ENCODE measurements at regions not wholly inside any gene's neighbourhood (a gene's known extent, or its start where the extent isn't known, plus 50 kb on each side); places are given as distances from the start of the nearest gene placed in this dataset.

DNA sequence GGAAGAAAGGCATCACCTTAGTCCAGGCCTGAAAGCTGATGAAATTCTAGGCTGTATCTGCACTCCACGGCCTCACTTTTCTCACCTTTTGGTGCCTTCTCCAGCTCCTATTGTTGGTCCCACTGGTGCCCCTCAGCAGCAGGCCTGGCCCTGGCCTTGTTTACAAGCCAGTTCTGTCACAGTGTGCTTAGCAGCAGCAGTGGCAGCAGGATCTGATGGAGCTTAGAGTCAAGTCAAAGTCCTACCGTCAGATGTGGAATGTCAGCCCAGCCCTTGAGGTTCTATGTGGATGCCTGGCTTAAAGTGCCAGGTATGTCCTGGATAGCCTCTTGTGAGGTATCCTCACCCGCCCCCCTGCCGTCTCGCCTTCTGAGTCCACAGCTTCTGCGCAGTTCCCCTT, 281.3 kb downstream of the SUCLG1 start:
- ChIA-PET CTCF (interaction anchor here (1.2 kb wide), 1 partner anchor 31 kb away, joined by 3 read pairs; no protein-coding TSS in a partner anchor), POLR2A (no interaction called here)
- TF ChIP-seq, protein P1, sequence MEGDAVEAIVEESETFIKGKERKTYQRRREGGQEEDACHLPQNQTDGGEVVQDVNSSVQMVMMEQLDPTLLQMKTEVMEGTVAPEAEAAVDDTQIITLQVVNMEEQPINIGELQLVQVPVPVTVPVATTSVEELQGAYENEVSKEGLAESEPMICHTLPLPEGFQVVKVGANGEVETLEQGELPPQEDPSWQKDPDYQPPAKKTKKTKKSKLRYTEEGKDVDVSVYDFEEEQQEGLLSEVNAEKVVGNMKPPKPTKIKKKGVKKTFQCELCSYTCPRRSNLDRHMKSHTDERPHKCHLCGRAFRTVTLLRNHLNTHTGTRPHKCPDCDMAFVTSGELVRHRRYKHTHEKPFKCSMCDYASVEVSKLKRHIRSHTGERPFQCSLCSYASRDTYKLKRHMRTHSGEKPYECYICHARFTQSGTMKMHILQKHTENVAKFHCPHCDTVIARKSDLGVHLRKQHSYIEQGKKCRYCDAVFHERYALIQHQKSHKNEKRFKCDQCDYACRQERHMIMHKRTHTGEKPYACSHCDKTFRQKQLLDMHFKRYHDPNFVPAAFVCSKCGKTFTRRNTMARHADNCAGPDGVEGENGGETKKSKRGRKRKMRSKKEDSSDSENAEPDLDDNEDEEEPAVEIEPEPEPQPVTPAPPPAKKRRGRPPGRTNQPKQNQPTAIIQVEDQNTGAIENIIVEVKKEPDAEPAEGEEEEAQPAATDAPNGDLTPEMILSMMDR (IDR thresholded peaks at IDR 0.05) = no peak
- H3K9me3 ChIP-seq (ENCODE audit: control insufficient read depth in 1 of 2, insufficient read depth in 1 of 2, low read length in 2 of 2) = no peaks in the 10 kb centered on the region
- no peak for DNase-seq
- no peak overlapping the region for H3K4me3 ChIP-seq (ENCODE audit: low read length)
- H3K27ac ChIP-seq (ENCODE audit: low read depth in 1 of 2, low read length in 2 of 2) = no peak overlapping the region
- intact Hi-C loops (cut with DNase I, micrococcal nuclease) = no loop called here
- H3K27me3 ChIP-seq (ENCODE audit: control insufficient read depth in 1 of 2, insufficient read depth in 2 of 2, low read length in 2 of 2) = no peaks in the 10 kb centered on the region
- no peak overlapping the region for H3K4me3 Mint-ChIP-seq
- no peaks in the 10 kb centered on the region for H3K9me3 Mint-ChIP-seq
- H3K4me1 Mint-ChIP-seq (ENCODE audit: low read depth) = no peaks in the 10 kb centered on the region
- no peak overlapping the region for H3K27ac Mint-ChIP-seq
- H3K4me1 ChIP-seq (ENCODE audit: insufficient read depth, low read length) = no peaks in the 10 kb centered on the region
- H3K36me3 Mint-ChIP-seq (ENCODE audit: low read depth) = no peaks in the 10 kb centered on the region
- no peaks in the 10 kb centered on the region for H3K36me3 ChIP-seq (ENCODE audit: insufficient read depth, low read length)
- peaks cover 12% of the 10 kb centered on the region for H3K27me3 Mint-ChIP-seq
- no peak for ATAC-seq (ENCODE audit: poor library complexity)

DNA sequence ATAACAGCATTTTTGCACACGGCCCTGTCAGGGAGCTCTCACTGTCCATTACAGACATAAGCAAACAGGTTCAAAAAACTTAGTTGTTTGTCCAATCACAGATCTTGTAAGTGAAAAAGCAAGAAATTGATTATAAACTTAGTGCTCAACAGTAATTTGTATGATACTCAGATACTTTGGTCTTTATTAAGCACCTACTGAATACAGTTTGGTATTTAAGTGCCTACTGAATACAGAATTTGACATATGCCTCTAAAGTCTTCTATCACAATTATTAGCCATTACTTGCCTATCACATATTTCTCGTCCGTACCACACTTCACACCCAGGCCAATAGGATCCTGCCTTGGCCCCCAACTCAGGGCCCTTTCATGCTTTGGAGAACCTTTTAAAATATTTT, 283.1 kb downstream of the SUCLG1 start:
- Histone ChIP-seq H3K9me3 (ENCODE audit: control insufficient read depth in 1 of 2, insufficient read depth in 1 of 2, low read length in 2 of 2) (no peaks in the 10 kb centered on the region), H3K36me3 (ENCODE audit: insufficient read depth, low read length) (no peaks in the 10 kb centered on the region), H3K4me3 (ENCODE audit: low read length) (no peak overlapping the region), H3K27me3 (ENCODE audit: control insufficient read depth in 1 of 2, insufficient read depth in 2 of 2, low read length in 2 of 2) (peaks cover 3 to 5% of the 10 kb centered on the region in 2 experiments), H3K27ac (ENCODE audit: low read depth in 1 of 2, low read length in 2 of 2) (no peak overlapping the region), H3K4me1 (ENCODE audit: insufficient read depth, low read length) (no peaks in the 10 kb centered on the region)
- CTCF ChIA-PET = no interaction called here
- ATAC-seq (ENCODE audit: poor library complexity) = no peak
- Mint-ChIP-seq H3K4me1 (ENCODE audit: low read depth) (no peaks in the 10 kb centered on the region), H3K4me3 (no peak overlapping the region), H3K36me3 (ENCODE audit: low read depth) (no peaks in the 10 kb centered on the region), H3K27me3 (peaks cover 19% of the 10 kb centered on the region), H3K9me3 (no peaks in the 10 kb centered on the region), H3K27ac (no peak overlapping the region)
- POLR2A ChIA-PET = no interaction called here
- DNase-seq = no peak
- intact Hi-C loops (cut with DNase I, micrococcal nuclease) = no loop called here
- TF ChIP-seq, protein P1 (IDR thresholded peaks at IDR 0.05) = no peak

DNA sequence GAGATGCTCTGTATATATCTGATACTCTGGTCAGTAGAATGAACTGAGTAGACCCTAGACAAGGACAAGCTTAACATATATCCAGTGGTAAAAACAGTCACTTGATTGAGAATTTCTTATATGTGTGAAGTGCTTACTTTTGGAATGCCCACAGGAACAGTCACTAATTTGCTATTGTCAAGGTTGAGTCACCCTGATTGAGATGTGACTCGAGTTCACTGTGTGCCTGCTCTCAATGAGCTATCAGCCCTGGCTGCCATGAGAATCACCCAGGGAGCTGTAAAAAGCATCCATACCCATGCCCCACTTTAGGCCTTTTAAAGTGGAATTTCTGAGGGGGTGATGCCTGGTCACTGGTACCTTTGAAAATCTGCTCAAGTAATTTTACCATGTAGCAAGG, 283.7 kb downstream of the SUCLG1 start:
- intact Hi-C loops (cut with DNase I, micrococcal nuclease) = no loop called here
- H3K4me3 Mint-ChIP-seq = no peak overlapping the region
- Histone ChIP-seq H3K4me1 (ENCODE audit: insufficient read depth, low read length) (no peaks in the 10 kb centered on the region), H3K4me3 (ENCODE audit: low read length) (no peak overlapping the region), H3K36me3 (ENCODE audit: insufficient read depth, low read length) (no peaks in the 10 kb centered on the region), H3K9me3 (ENCODE audit: control insufficient read depth in 1 of 2, insufficient read depth in 1 of 2, low read length in 2 of 2) (no peaks in the 10 kb centered on the region), H3K27me3 (ENCODE audit: control insufficient read depth in 1 of 2, insufficient read depth in 2 of 2, low read length in 2 of 2) (peaks cover 3 to 5% of the 10 kb centered on the region in 2 experiments), H3K27ac (ENCODE audit: low read depth in 1 of 2, low read length in 2 of 2) (no peak overlapping the region)
- ATAC-seq (ENCODE audit: poor library complexity) = no peak
- no peak for DNase-seq
- no peak overlapping the region for H3K27ac Mint-ChIP-seq
- TF ChIP-seq, protein P1 (IDR thresholded peaks at IDR 0.05) = no peak
- ChIA-PET POLR2A (no interaction called here), CTCF (no interaction called here)
- no peaks in the 10 kb centered on the region for H3K9me3 Mint-ChIP-seq
- H3K36me3 Mint-ChIP-seq (ENCODE audit: low read depth) = no peaks in the 10 kb centered on the region
- H3K4me1 Mint-ChIP-seq (ENCODE audit: low read depth) = no peaks in the 10 kb centered on the region
- peaks cover 19% of the 10 kb centered on the region for H3K27me3 Mint-ChIP-seq
